Activated CD4-positive, alpha-beta T cell treated with anti-CD3 and anti-CD28 coated beads, Interleukin-2, amount 10 ng/mL, durations not matched to agents 7 days and 5 days (primary cell): ENCODE measurements at regions not wholly inside any gene's neighbourhood (a gene's known extent, or its start where the extent isn't known, plus 50 kb on each side); places are given as distances from the start of the nearest gene placed in this dataset.
"Not testable (repeated sequence)": the region's sequence is repeated elsewhere in the genome, so short reads cannot be mapped to it uniquely, and the experiment has no call there.

ENCODE experiments used
- CTCF ChIA-PET: fragments of 350-600 bp; sonication (Branson Sonifier 250); formaldehyde crosslinking; loops from one replicate; lab custom pipeline; 2021; ENCODE audit warnings: antibody characterized with exemption; lab: Charles Lee
- POLR2A ChIA-PET: fragments of 350-600 bp; sonication (Branson Sonifier 250); formaldehyde crosslinking; loops from one replicate; lab custom pipeline; 2021; ENCODE audit warnings: antibody characterized with exemption; lab: Charles Lee
- DNase-seq: peaks from one replicate; pipeline ENCODE4 v3.0.0-alpha.2; 2020
- H3K27ac Mint-ChIP-seq: one replicate; pipeline ENCODE4 v1.8.0; 2021; ENCODE audit warnings: mild to moderate bottlenecking, moderate library complexity, mixed read lengths
- H3K27me3 Mint-ChIP-seq: one replicate; pipeline ENCODE4 v1.8.0; 2021; ENCODE audit warnings: mixed read lengths
- H3K36me3 Mint-ChIP-seq: one replicate; pipeline ENCODE4 v1.8.0; 2021; ENCODE audit warnings: low read depth, mixed read lengths
- H3K4me1 Mint-ChIP-seq: one replicate; pipeline ENCODE4 v1.8.0; 2021; ENCODE audit warnings: mixed read lengths
- H3K4me3 Mint-ChIP-seq: one replicate; pipeline ENCODE4 v1.8.0; 2021; ENCODE audit warnings: mild to moderate bottlenecking, moderate library complexity, mixed read lengths
- H3K9me3 Mint-ChIP-seq: one replicate; pipeline ENCODE4 v1.8.0; 2021; ENCODE audit warnings: mixed read lengths

DNA sequence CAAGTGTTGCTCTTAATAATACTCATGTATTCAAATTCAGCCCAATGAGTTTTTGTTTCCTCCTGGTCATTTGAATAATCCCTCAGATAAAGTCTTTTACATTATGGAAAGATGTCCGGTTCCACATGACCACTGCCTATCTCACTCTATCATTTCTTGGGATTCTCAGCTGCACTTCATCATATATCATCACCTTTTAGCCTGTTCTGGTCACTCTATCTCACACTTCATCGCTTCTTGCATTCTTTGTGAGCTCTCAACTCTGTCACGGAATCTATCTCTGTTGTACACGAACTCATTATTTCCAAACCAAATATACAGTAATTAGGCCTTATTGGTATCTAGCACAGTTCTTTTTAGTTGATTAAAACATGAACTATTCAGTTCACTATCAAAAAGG, 126.9 kb upstream of the HAND2 start:
- POLR2A ChIA-PET: no interaction called here
- no peak for DNase-seq
- Mint-ChIP-seq H3K9me3 (no peaks in the 10 kb centered on the region), H3K4me1 (no peaks in the 10 kb centered on the region), H3K27ac (no peak overlapping the region), H3K4me3 (no peak overlapping the region), H3K36me3 (no peaks in the 10 kb centered on the region), H3K27me3 (no peaks in the 10 kb centered on the region)
- CTCF ChIA-PET: no interaction called here

DNA sequence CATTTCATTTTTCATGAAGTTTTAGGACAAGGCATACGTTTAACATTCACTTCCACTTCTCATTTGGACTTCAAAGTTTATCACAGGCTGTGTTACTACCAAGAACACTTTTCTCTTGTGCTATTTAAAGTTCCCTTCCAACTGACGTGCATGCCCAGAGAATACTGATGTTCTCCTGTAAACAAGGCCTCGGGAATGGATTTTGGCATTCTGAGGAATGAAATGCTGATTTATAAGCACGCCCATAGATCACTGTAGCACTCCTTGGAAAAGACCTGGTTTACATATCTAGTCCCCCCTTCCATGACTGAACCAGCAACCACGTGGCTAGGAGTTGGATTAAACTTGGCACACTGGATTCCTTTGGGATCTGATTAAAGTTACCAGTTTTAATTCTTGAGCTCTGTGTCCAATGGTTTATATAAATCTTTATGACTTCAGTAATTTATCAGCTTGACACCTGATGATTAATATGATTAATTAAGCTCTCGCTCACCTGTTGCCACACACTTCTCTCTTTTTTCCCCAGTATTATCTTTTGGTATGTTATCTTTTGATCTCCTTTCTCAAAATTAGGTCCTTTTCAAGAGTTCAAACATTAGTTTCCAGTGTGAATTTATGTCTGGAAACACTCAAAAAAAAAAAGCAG, 122.4 kb upstream of the HAND2 start:
- DNase-seq: no peak
- Mint-ChIP-seq H3K4me3 (no peak overlapping the region), H3K36me3 (no peaks in the 10 kb centered on the region), H3K9me3 (no peaks in the 10 kb centered on the region), H3K4me1 (no peaks in the 10 kb centered on the region), H3K27ac (no peak overlapping the region), H3K27me3 (no peaks in the 10 kb centered on the region)
- ChIA-PET CTCF (no interaction called here), POLR2A (no interaction called here)

DNA sequence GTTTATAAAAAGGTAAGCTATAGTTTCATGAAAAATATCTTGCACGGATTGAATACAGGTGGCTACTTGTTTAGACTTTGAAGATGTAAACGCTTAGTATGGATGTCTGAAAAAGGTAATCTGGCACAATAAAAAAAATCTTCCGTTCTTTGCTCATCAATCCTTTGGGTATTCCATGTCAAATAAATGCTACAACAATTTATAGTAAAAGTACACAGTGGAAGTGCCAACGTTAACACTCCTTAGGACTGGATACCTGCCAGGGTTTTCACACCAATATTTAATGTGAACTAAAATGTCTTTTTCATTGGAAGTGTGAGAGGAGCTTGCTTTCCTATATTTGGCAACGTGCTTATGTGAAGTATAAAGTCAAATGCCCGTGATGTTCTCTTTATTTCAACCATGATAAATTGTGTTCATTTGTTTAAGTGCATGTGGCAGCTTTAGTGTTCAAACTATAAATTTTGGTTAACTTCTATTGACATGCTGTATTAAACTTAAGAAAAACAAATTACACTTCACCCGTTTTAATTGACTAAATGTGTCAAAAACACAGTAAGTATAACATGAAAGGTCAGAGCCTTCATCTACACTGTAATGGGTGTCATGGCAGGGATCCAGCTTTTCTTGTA, 121.7 kb upstream of the HAND2 start:
- Mint-ChIP-seq H3K4me1 (no peaks in the 10 kb centered on the region), H3K4me3 (no peak overlapping the region), H3K9me3 (no peaks in the 10 kb centered on the region), H3K27ac (no peak overlapping the region), H3K27me3 (no peaks in the 10 kb centered on the region), H3K36me3 (no peaks in the 10 kb centered on the region)
- POLR2A ChIA-PET: no interaction called here
- no peak for DNase-seq
- CTCF ChIA-PET: no interaction called here

DNA sequence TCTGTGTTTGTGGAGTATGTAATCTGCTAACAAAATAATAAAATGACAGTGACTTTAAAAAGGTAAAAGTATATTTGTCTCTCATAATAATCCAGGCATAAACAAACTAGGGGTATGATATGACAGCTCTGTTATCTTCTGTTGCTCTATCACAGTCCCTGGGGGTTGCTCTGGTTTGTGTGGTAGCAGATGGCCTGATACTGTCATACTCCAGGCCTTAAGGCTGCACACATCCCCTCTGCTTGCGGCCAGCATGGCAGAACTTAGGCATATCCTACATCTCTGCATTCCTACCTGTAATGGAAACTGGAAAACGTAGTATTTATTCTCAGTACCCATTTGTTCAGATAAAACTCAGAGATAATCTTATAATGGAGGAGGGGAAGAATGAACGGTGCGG, 117.9 kb upstream of the HAND2 start:
- ChIA-PET CTCF (no interaction called here), POLR2A (no interaction called here)
- Mint-ChIP-seq H3K4me1 (no peaks in the 10 kb centered on the region), H3K9me3 (no peaks in the 10 kb centered on the region), H3K36me3 (no peaks in the 10 kb centered on the region), H3K27ac (no peak overlapping the region), H3K4me3 (no peak overlapping the region), H3K27me3 (no peaks in the 10 kb centered on the region)
- DNase-seq: no peak

DNA sequence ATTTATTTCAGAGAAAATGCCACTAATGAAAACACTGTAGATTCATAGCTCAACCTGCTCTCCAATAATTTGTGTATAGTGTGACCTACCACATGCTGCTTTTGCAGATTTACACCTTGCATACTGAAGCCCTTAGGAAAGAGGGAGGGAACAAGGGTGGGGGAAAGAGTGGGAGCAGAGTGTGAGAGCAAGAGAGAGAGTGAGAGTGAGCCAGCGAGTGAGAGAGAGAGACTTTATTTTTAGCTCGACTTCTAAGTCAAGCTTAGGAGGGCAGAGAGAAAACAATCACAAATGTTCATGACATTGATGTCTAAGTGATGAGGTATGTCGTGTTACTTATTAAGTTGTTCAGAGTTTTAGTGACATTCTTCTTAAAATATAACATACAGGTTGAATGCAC, 112.5 kb upstream of the HAND2 start:
- DNase-seq: no peak
- H3K36me3 Mint-ChIP-seq: no peaks in the 10 kb centered on the region
- H3K4me3 Mint-ChIP-seq: no peak overlapping the region
- ChIA-PET POLR2A (no interaction called here), CTCF (interaction anchor here (0.6 to 1.6 kb wide), 2 partner anchors 17 to 69 kb away, joined by 3 to 5 read pairs; no protein-coding TSS in a partner anchor)
- no peak overlapping the region for H3K27ac Mint-ChIP-seq
- peaks cover 3% of the 10 kb centered on the region for H3K9me3 Mint-ChIP-seq
- H3K4me1 Mint-ChIP-seq: no peaks in the 10 kb centered on the region
- no peaks in the 10 kb centered on the region for H3K27me3 Mint-ChIP-seq

DNA sequence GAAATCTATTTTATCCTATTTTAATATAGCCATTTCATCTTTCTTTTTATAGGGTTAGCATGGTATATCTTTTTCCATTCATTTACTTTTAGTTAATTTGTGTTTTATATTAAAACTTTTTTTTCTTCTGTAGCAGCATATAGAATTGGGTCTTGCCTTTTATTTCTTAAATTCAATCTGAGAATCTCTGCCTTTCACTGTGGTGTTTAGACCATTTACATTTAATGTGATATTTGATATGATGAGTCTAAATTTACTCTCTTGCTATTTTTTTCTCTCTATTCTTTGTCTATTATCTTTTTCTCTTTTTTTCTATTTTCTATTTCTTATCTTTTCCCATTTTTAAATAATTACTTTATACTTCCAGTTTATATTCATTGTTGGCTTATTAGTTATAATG, 105.4 kb upstream of the HAND2 start:
- Mint-ChIP-seq H3K36me3 (no peaks in the 10 kb centered on the region), H3K4me3 (no peak overlapping the region), H3K27ac (no peak overlapping the region), H3K4me1 (no peaks in the 10 kb centered on the region), H3K9me3 (peaks cover 14% of the 10 kb centered on the region), H3K27me3 (no peaks in the 10 kb centered on the region)
- no peak for DNase-seq
- ChIA-PET POLR2A (no interaction called here), CTCF (no interaction called here)

DNA sequence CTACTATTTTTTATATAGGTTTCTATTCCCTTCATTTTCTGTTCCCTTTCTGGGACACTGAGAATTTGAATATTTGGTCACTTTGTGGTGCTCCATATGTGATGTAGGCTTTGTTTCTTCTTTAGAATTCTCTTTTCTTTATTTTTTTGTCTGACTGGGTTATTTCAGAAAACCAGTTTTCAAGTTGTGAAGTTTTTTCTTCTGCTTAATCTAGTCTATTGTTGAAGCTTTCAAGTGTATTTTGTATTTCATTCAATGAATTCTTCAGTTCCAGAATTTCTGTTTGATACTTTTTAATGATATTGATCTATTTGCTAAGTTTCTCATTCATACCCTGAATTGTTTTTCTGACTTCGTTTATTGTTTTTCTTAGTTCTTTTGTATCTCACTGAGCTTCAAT, 96.2 kb upstream of the HAND2 start:
- H3K4me1 Mint-ChIP-seq: no peaks in the 10 kb centered on the region
- no peaks in the 10 kb centered on the region for H3K36me3 Mint-ChIP-seq
- no peak overlapping the region for H3K4me3 Mint-ChIP-seq
- H3K9me3 Mint-ChIP-seq: peaks cover 18% of the 10 kb centered on the region
- ChIA-PET CTCF (no interaction called here), POLR2A (no interaction called here)
- no peaks in the 10 kb centered on the region for H3K27me3 Mint-ChIP-seq
- no peak overlapping the region for H3K27ac Mint-ChIP-seq
- no peak for DNase-seq

DNA sequence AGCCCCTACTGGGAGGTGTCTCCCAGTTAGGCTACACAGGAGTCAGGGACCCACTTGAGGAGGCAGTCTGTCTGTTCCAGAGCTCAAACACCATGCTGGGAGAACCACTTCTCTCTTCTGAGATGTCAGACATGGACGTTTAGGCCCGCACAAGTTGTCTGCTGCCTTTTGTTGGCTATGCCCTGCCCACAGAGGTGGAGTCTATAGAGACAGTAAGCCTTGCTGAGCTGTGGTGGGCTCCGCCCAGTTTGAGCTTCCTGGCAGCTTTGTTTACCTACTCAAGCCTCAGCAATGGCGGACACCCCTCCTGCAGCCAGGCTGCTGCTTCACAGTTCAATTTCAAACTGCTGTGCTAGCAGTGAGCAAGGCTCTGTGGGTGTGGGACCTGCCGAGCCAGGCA, 88.6 kb upstream of the HAND2 start:
- H3K27ac Mint-ChIP-seq, H3K36me3 Mint-ChIP-seq, H3K27me3 Mint-ChIP-seq, CTCF ChIA-PET, H3K4me3 Mint-ChIP-seq, DNase-seq, POLR2A ChIA-PET, H3K4me1 Mint-ChIP-seq: not testable (repeated sequence)
- H3K9me3 Mint-ChIP-seq: peaks cover 12% of the 10 kb centered on the region

DNA sequence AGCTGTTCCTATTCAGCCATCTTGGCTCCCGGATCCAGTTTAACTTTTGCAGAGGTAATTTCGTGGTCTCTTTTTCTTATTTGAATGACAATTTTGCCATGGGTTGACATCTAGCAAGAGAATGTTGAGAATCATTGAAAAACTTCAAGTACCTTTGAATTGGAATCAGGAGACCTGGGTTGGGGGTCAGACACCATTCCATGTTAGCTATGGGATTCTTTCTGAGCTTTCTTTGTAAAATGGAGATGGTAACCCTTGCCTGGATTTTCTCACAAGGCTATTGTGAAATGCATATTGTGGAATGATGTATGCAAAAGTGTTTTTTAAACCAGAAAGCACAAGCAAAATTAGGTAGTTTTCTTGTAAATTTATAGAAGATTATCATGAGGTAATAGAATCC, 79.1 kb upstream of the HAND2 start:
- Mint-ChIP-seq H3K4me3 (no peak overlapping the region), H3K4me1 (no peaks in the 10 kb centered on the region), H3K27ac (no peak overlapping the region), H3K27me3 (no peaks in the 10 kb centered on the region), H3K9me3 (no peaks in the 10 kb centered on the region), H3K36me3 (no peaks in the 10 kb centered on the region)
- ChIA-PET POLR2A (no interaction called here), CTCF (no interaction called here)
- no peak for DNase-seq

DNA sequence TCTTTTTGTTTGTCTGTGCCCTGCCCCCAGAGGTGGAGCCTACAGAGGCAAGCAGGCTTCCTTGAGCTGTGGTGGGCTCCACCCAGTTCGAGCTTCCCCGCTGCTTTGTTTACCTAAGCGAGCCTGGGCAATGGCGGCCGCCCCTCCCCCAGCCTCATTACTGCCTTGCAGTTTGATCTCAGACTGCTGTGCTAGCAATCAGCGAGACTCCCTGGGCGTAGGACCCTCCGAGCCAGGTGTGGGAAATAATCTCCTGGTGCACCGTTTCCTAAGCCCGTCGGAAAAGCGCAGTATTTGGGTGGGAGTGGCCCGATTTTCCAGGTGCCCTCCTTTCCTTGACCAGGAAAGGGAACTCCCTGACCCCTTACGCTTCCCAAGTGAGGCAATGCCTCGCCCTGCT, 78.6 kb upstream of the HAND2 start:
- H3K27me3 Mint-ChIP-seq, CTCF ChIA-PET, POLR2A ChIA-PET, DNase-seq, H3K4me1 Mint-ChIP-seq, H3K9me3 Mint-ChIP-seq, H3K27ac Mint-ChIP-seq, H3K4me3 Mint-ChIP-seq, H3K36me3 Mint-ChIP-seq: not testable (repeated sequence)

DNA sequence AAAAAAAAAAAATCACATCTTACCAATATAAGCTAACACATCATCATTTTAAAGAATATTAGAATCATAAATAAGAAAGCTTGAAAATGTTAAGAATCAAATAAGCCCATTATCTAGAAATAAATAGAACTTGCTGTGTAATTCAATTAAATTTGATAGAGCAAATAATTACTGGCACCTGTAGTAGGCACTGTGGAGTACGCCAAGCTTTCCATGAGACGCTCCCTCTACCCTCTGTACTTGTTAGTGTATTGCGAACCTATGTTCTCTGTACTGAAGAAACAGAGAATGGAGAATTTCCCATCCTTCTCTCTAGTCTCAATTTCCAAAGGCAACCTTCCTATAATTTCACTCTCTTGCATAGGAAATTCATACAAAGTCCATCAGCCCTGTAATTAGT, 61.7 kb upstream of the HAND2 start:
- no peaks in the 10 kb centered on the region for H3K36me3 Mint-ChIP-seq
- no peak for DNase-seq
- H3K27ac Mint-ChIP-seq: no peak overlapping the region
- no peaks in the 10 kb centered on the region for H3K4me1 Mint-ChIP-seq
- ChIA-PET CTCF (no interaction called here), POLR2A (no interaction called here)
- no peak overlapping the region for H3K4me3 Mint-ChIP-seq
- no peaks in the 10 kb centered on the region for H3K27me3 Mint-ChIP-seq
- H3K9me3 Mint-ChIP-seq: no peaks in the 10 kb centered on the region

DNA sequence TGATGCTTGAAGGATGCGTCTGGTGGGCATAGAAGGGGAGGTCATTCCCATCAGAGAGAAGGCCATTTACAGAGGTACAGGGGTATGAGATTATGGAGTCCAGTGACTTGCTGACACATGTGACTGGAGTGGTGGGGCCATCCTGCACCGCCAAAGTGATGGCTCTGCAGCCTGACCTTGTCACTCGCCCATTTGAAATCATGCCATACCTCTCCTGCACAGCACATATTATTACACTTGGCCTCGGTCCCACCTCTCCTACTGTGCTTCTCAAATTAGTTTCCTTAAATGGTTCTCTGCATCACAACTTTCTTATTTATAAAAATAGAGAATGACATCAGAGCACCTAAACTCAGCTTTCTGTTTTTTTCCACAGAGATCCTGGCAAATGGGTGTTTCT, 60.7 kb upstream of the HAND2 start:
- no peaks in the 10 kb centered on the region for H3K9me3 Mint-ChIP-seq
- CTCF ChIA-PET: no interaction called here
- H3K4me3 Mint-ChIP-seq: no peak overlapping the region
- no peaks in the 10 kb centered on the region for H3K27me3 Mint-ChIP-seq
- POLR2A ChIA-PET: no interaction called here
- no peaks in the 10 kb centered on the region for H3K4me1 Mint-ChIP-seq
- no peak for DNase-seq
- H3K36me3 Mint-ChIP-seq: no peaks in the 10 kb centered on the region
- H3K27ac Mint-ChIP-seq: no peak overlapping the region

DNA sequence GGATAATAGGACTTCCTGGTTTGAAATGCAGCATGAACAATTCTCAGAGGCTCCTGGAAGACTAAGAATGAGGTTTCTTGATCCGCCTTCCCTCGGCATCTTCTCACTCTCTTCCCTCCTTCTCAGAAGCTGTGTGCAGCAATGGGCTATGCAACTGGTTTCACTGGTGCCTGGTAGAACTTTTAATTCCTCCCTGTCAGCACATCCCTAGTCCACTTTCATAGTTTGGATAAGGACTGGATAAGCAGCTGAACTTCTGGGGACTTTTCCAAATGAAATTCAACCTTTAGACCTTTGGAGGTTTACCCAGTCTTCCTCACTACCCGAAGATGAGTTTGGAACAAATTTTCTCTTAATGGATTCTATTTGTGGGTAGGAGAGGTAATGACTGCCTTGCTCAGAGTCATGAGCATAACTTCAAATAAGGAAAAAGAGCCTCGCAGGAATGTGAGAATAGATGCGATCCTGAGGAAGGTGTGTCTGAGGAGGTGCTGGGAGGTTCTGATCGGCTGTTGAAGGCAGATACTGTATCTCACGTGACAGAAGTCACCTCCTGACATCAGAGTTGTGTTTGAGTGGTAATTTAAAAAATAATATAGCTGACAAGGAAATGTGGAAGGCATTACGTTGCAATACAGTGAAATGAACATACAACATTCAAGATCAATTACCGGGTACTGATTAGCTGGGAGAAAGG, 56.0 kb upstream of the HAND2 start:
- ChIA-PET CTCF (interaction anchor here (0.6 kb wide), 1 partner anchor 610 kb away, joined by 4 read pairs; no protein-coding TSS in a partner anchor), POLR2A (no interaction called here)
- Mint-ChIP-seq H3K4me1 (no peaks in the 10 kb centered on the region), H3K9me3 (no peaks in the 10 kb centered on the region), H3K27ac (no peak overlapping the region), H3K4me3 (no peak overlapping the region), H3K27me3 (peaks cover 3% of the 10 kb centered on the region), H3K36me3 (no peaks in the 10 kb centered on the region)
- DNase-seq: no peak
